Panc1 (cell line): ENCODE measurements at regions not wholly inside any gene's neighbourhood (a gene's known extent, or its start where the extent isn't known, plus 50 kb on each side); places are given as distances from the start of the nearest gene placed in this dataset.

ENCODE experiments used
- ATAC-seq: fragments of 200-7000 bp; cut with Tn5 transposase; 2 replicates; pipeline ENCODE4 v1.9.1; 2020; ENCODE audit warnings: mild to moderate bottlenecking, moderate library complexity
- BruUV-seq: library from RNA; stranded (reverse); fragments of 400-500 nt; replicated peaks from 2 replicates; lab custom pipeline; 2021; lab: Mats Ljungman, UMichigan
- CTCF ChIA-PET: fragments of 300-600 bp; sonication (Branson Sonifier 250); formaldehyde crosslinking; loops from one replicate; lab custom pipeline; 2022; ENCODE audit warnings: antibody characterized with exemption; lab: Charles Lee
- POLR2A ChIA-PET: fragments of 300-600 bp; sonication (Branson Sonifier 250); formaldehyde crosslinking; loops from one replicate; lab custom pipeline; 2022; ENCODE audit warnings: antibody characterized with exemption; lab: Charles Lee
- DNase-seq: peaks from one replicate; pipeline ENCODE4 v3.0.0-alpha.2; 2010; ENCODE audit warnings: low read depth, low spot score
- H3K27ac ChIP-seq: 2 replicates; pipeline ENCODE4 v1.5.1; 2011; ENCODE audit warnings: mild to moderate bottlenecking, low read length, inconsistent platforms
- H3K27me3 ChIP-seq: fragments of 200-500 bp; sonication (Bioruptor generic); 2 replicates; pipeline ENCODE4 v1.6.0; 2014; ENCODE audit warnings: low read length, inconsistent platforms; ENCODE audit not compliant: control insufficient read depth, insufficient read depth
- H3K36me3 ChIP-seq: fragments of 200-500 bp; sonication (Bioruptor generic); 2 replicates; pipeline ENCODE4 v1.5.1; 2014; ENCODE audit warnings: inconsistent platforms, mild to moderate bottlenecking, low read length, moderate library complexity; ENCODE audit not compliant: control insufficient read depth, insufficient read depth
- H3K4me1 ChIP-seq: 2 replicates; pipeline ENCODE4 v1.5.1; 2011; ENCODE audit warnings: inconsistent platforms, mild to moderate bottlenecking, low read length, moderate library complexity; ENCODE audit not compliant: control insufficient read depth, insufficient read depth
- H3K4me3 ChIP-seq, 2 experiments: 2 replicates each; pipeline ENCODE4 v1.5.1; 2011 to 2012; ENCODE audit warnings: low read depth in 2 of 2, low read length in 2 of 2, mild to moderate bottlenecking in 2 of 2, inconsistent platforms in 1 of 2, moderate library complexity in 1 of 2
- H3K9me3 ChIP-seq: fragments of 200-500 bp; sonication (Bioruptor generic); 2 replicates; pipeline ENCODE4 v1.5.1; 2014; ENCODE audit warnings: low read depth, mild to moderate bottlenecking, inconsistent platforms, low read length, moderate library complexity; ENCODE audit not compliant: control insufficient read depth, insufficient read depth
- CTCF ChIP-seq: fragments of 450-650 bp; IDR thresholded peaks from 2 replicates; pipeline ENCODE4 v1.5.1; 2017; ENCODE audit warnings: mild to moderate bottlenecking
- POLR2AphosphoS5 ChIP-seq: IDR thresholded peaks from 2 replicates; pipeline ENCODE4 v1.6.1; 2012; ENCODE audit warnings: mild to moderate bottlenecking, low read depth, low read length, moderate library complexity
- REST ChIP-seq, 2 experiments: IDR thresholded peaks; 2 replicates each; pipeline ENCODE4 v1.6.1; 2011 to 2012; ENCODE audit warnings: low read depth in 2 of 2, control low read depth in 1 of 2, low read length in 1 of 2, mild to moderate bottlenecking in 1 of 2, moderate library complexity in 1 of 2; ENCODE audit not compliant: insufficient read depth in 1 of 2
- SIN3A ChIP-seq: IDR thresholded peaks from 2 replicates; pipeline ENCODE4 v1.6.1; 2012; ENCODE audit warnings: low read depth, mild to moderate bottlenecking, low read length, moderate library complexity, borderline replicate concordance; ENCODE audit not compliant: insufficient read depth
- TCF7L2 ChIP-seq: IDR thresholded peaks from 2 replicates; pipeline ENCODE4 v1.6.1; 2011; ENCODE audit warnings: mild to moderate bottlenecking, low read depth, low read length, inconsistent platforms
- in situ Hi-C: cut with HindIII; loops from 2 replicates; pipeline ENCODE4 v1.10.0; 2016; ENCODE audit warnings: low sequenced_read_pairs, low pct_unique_long_range_greater_than_20kb
- intact Hi-C: fragments of 100-400 bp; cut with micrococcal nuclease; formaldehyde crosslinking; loops from one replicate; pipeline ENCODE4 v1.10.0; 2022; ENCODE audit not compliant: unreplicated experiment

GRCh38 chr20:57919049-57919448 is 209.2 kb upstream of the PMEPA1 start:
- H3K36me3 ChIP-seq, result no peaks in the 10 kb centered on the region
- intact Hi-C loops, result no loop called here
- ChIA-PET CTCF (no interaction called here), POLR2A (no interaction called here)
- TF ChIP-seq CTCF (no peak), SIN3A (no peak), REST (IDR thresholded peaks at IDR 0.05; ENCODE audit: insufficient read depth in 1 of 2, low read depth in 2 of 2, low read length in 1 of 2) (no peak), POLR2AphosphoS5 (no peak), TCF7L2 (no peak)
- no peaks in the 10 kb centered on the region for H3K9me3 ChIP-seq
- H3K27me3 ChIP-seq, result no peaks in the 10 kb centered on the region
- ATAC-seq, result no peak
- H3K4me3 ChIP-seq, result no peak overlapping the region
- no TSS peak for BruUV-seq
- H3K4me1 ChIP-seq, result no peaks in the 10 kb centered on the region
- DNase-seq, result no peak
- in situ Hi-C loops, result no loop called here
- H3K27ac ChIP-seq, result no peak overlapping the region

GRCh38 chr20:57918551-57918950 is 208.7 kb upstream of the PMEPA1 start:
- no peak for TF ChIP-seq POLR2AphosphoS5
- no peak for TF ChIP-seq SIN3A
- no peak for TF ChIP-seq REST (IDR thresholded peaks at IDR 0.05; ENCODE audit: insufficient read depth in 1 of 2, low read depth in 2 of 2, low read length in 1 of 2)
- TF ChIP-seq TCF7L2, result no peak
- TF ChIP-seq CTCF, result no peak
- Histone ChIP-seq H3K9me3 (no peaks in the 10 kb centered on the region), H3K27me3 (no peaks in the 10 kb centered on the region), H3K4me1 (no peaks in the 10 kb centered on the region), H3K4me3 (no peak overlapping the region), H3K36me3 (no peaks in the 10 kb centered on the region), H3K27ac (no peak overlapping the region)
- intact Hi-C loops, result no loop called here
- ChIA-PET POLR2A (no interaction called here), CTCF (no interaction called here)
- ATAC-seq, result no peak
- DNase-seq, result no peak
- in situ Hi-C loops, result no loop called here
- no TSS peak for BruUV-seq
